ENCODE measurements at regions not wholly inside any gene's neighbourhood (a gene's known extent, or its start where the extent isn't known, plus 50 kb on each side); places are given as distances from the start of the nearest gene placed in this dataset.

GRCh38 chr15:61712129-61712759 lies 348.0 kb downstream of the VPS13C start:
- no peaks in the 10 kb centered on the region for H3K4me1 ChIP-seq (ENCODE audit: control insufficient read depth, insufficient read depth, low read length)
- no peak overlapping the region for H3K27ac ChIP-seq (ENCODE audit: low read length)
- H3K36me3 ChIP-seq (ENCODE audit: control insufficient read depth in 2 of 2, insufficient read depth in 2 of 2, low read length in 2 of 2) = no peaks in the 10 kb centered on the region
- H3K9me3 ChIP-seq (ENCODE audit: control insufficient read depth in 2 of 2, low read length in 2 of 2) = no peaks in the 10 kb centered on the region
- H3K9ac ChIP-seq (ENCODE audit: low read length in 2 of 2) = no peak overlapping the region
- no peaks in the 10 kb centered on the region for H3K27me3 ChIP-seq (ENCODE audit: control insufficient read depth in 1 of 2, insufficient read depth in 2 of 2, low read length in 2 of 2)
- no peak overlapping the region for H3K4me3 ChIP-seq (ENCODE audit: low read length in 2 of 2)

DNA sequence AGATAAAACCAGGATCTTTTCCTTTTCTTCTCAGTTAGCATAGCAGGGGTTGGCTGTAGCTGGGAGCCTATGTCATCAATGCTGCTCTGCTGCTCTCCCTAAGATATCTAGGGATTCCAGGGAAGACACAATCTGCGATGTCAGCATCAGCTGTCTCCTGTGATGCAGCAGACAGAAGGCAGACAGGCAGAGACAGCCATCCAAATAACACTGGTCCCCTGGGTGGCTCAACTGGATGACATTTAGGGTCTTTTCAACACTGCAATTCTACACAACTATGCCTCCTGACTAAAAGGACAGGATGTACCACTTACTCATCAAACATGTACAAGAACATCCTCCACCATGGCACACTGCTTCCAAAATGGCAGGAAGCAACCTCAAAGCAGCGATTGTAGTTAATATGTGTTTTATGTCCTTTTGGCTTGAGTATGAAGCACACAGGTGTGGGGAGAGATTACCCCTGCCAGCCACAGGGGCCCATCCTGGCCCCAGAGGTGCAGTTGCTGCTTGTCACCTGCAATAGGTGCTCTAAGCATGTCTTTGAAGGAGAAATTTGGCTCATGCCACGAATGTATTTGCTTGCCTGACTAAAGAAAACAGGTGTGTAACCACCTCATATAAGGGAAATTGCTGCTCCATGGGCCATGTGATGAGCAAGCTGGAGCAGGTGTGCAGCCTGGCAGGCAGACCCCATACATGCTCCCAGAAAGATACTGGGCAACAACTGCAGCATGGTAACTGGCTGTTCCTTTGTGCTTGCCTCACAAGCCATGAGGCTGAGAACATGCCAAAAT lies 357.8 kb downstream of the VPS13C start:
- Histone ChIP-seq H3K9me3 (ENCODE audit: control insufficient read depth in 2 of 2, low read length in 2 of 2) (no peaks in the 10 kb centered on the region), H3K4me3 (ENCODE audit: low read length in 2 of 2) (no peak overlapping the region), H3K4me1 (ENCODE audit: control insufficient read depth, insufficient read depth, low read length) (no peaks in the 10 kb centered on the region), H3K36me3 (ENCODE audit: control insufficient read depth in 2 of 2, insufficient read depth in 2 of 2, low read length in 2 of 2) (no peaks in the 10 kb centered on the region), H3K27me3 (ENCODE audit: control insufficient read depth in 1 of 2, insufficient read depth in 2 of 2, low read length in 2 of 2) (no peaks in the 10 kb centered on the region), H3K9ac (ENCODE audit: low read length in 2 of 2) (no peak overlapping the region), H3K27ac (ENCODE audit: low read length) (no peak overlapping the region)

GRCh38 chr15:61701455-61701854 lies 358.8 kb downstream of the VPS13C start:
- Histone ChIP-seq H3K27ac (ENCODE audit: low read length) (no peak overlapping the region), H3K9ac (ENCODE audit: low read length in 2 of 2) (no peak overlapping the region), H3K36me3 (ENCODE audit: control insufficient read depth in 2 of 2, insufficient read depth in 2 of 2, low read length in 2 of 2) (no peaks in the 10 kb centered on the region), H3K9me3 (ENCODE audit: control insufficient read depth in 2 of 2, low read length in 2 of 2) (no peaks in the 10 kb centered on the region), H3K4me1 (ENCODE audit: control insufficient read depth, insufficient read depth, low read length) (no peaks in the 10 kb centered on the region), H3K4me3 (ENCODE audit: low read length in 2 of 2) (no peak overlapping the region), H3K27me3 (ENCODE audit: control insufficient read depth in 1 of 2, insufficient read depth in 2 of 2, low read length in 2 of 2) (no peaks in the 10 kb centered on the region)

DNA sequence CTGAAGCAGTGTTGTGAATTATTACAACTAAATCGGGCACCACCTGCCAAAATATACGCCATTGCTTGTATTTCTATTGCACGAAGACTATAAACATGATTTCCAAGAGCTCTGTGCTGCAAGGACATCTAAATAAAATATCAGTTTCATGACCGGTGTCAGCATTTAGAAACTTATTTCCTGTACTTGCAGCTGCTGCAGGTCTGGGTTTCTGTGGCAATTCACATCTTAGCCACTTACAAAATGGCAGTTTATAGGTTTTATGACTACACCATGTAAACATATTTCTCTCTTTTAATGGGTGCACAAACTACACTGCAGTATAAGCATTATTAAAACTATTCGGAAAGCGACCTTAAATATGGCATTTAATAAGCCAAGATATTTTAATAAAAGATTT lies 359.4 kb downstream of the VPS13C start:
- no peak overlapping the region for H3K4me3 ChIP-seq (ENCODE audit: low read length in 2 of 2)
- no peaks in the 10 kb centered on the region for H3K9me3 ChIP-seq (ENCODE audit: control insufficient read depth in 2 of 2, low read length in 2 of 2)
- H3K36me3 ChIP-seq (ENCODE audit: control insufficient read depth in 2 of 2, insufficient read depth in 2 of 2, low read length in 2 of 2) = no peaks in the 10 kb centered on the region
- no peak overlapping the region for H3K9ac ChIP-seq (ENCODE audit: low read length in 2 of 2)
- H3K27me3 ChIP-seq (ENCODE audit: control insufficient read depth in 1 of 2, insufficient read depth in 2 of 2, low read length in 2 of 2) = no peaks in the 10 kb centered on the region
- no peaks in the 10 kb centered on the region for H3K4me1 ChIP-seq (ENCODE audit: control insufficient read depth, insufficient read depth, low read length)
- H3K27ac ChIP-seq (ENCODE audit: low read length) = no peak overlapping the region

- Histone ChIP-seq H3K9me3 (ENCODE audit: control insufficient read depth in 2 of 2, low read length in 2 of 2) (no peaks in the 10 kb centered on the region), H3K4me1 (ENCODE audit: control insufficient read depth, insufficient read depth, low read length) (no peaks in the 10 kb centered on the region), H3K36me3 (ENCODE audit: control insufficient read depth in 2 of 2, insufficient read depth in 2 of 2, low read length in 2 of 2) (no peaks in the 10 kb centered on the region), H3K4me3 (ENCODE audit: low read length in 2 of 2) (no peak overlapping the region), H3K9ac (ENCODE audit: low read length in 2 of 2) (no peak overlapping the region), H3K27ac (ENCODE audit: low read length) (no peak overlapping the region), H3K27me3 (ENCODE audit: control insufficient read depth in 1 of 2, insufficient read depth in 2 of 2, low read length in 2 of 2) (no peaks in the 10 kb centered on the region)
Measured at GRCh38 chr15:61697796-61698195, 362.5 kb downstream of the VPS13C start.

DNA sequence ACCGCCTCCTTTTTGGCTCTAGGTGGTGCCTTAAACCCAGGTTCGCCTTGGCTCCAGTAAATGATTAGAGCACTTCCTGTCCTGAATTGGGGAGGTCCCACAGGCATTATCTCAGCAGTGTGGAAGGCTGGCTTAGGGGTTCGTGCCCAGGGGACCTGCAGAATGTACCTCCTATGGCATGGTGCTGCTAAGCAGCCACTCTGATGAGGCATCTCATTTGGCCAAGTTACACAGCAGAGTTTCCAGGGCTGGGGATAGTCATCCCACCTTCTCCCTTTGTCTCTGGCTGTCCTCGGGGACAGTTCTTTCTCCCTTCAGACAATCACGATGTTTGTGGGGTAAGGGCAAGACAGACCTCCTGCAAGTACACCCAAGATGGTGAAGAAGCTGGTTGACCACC lies 371.2 kb downstream of the VPS13C start:
- Histone ChIP-seq H3K36me3 (ENCODE audit: control insufficient read depth in 2 of 2, insufficient read depth in 2 of 2, low read length in 2 of 2) (no peaks in the 10 kb centered on the region), H3K9ac (ENCODE audit: low read length in 2 of 2) (no peak overlapping the region), H3K4me3 (ENCODE audit: low read length in 2 of 2) (no peak overlapping the region), H3K27me3 (ENCODE audit: control insufficient read depth in 1 of 2, insufficient read depth in 2 of 2, low read length in 2 of 2) (peaks cover 0 to 2% of the 10 kb centered on the region in 2 donors), H3K9me3 (ENCODE audit: control insufficient read depth in 2 of 2, low read length in 2 of 2) (no peaks in the 10 kb centered on the region), H3K4me1 (ENCODE audit: control insufficient read depth, insufficient read depth, low read length) (no peaks in the 10 kb centered on the region), H3K27ac (ENCODE audit: low read length) (no peak overlapping the region)

DNA sequence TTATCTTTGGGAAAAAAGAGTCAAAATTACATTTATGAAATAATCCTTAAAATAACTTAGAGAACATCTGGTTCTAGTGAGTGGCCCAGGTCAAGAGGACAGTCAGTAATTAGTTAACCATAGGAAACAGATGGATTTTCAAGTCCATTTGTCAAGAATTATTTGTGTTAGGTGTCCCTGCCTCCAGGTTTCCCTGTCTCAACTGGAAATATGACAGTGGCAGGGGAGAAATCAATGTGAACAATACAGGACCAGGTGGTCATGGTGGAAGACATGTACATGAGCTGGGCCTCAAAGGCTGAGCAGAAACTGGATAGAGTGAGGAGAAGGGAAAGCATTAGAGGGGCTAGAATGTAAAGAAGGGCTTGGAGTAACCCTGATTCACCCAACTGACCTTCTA lies 372.6 kb downstream of the VPS13C start:
- no peaks in the 10 kb centered on the region for H3K9me3 ChIP-seq (ENCODE audit: control insufficient read depth in 2 of 2, low read length in 2 of 2)
- no peak overlapping the region for H3K27ac ChIP-seq (ENCODE audit: low read length)
- H3K4me1 ChIP-seq (ENCODE audit: control insufficient read depth, insufficient read depth, low read length) = no peaks in the 10 kb centered on the region
- H3K36me3 ChIP-seq (ENCODE audit: control insufficient read depth in 2 of 2, insufficient read depth in 2 of 2, low read length in 2 of 2) = no peaks in the 10 kb centered on the region
- H3K27me3 ChIP-seq (ENCODE audit: control insufficient read depth in 1 of 2, insufficient read depth in 2 of 2, low read length in 2 of 2) = peaks cover 0 to 2% of the 10 kb centered on the region in 2 donors
- H3K4me3 ChIP-seq (ENCODE audit: low read length in 2 of 2) = no peak overlapping the region
- no peak overlapping the region for H3K9ac ChIP-seq (ENCODE audit: low read length in 2 of 2)

DNA sequence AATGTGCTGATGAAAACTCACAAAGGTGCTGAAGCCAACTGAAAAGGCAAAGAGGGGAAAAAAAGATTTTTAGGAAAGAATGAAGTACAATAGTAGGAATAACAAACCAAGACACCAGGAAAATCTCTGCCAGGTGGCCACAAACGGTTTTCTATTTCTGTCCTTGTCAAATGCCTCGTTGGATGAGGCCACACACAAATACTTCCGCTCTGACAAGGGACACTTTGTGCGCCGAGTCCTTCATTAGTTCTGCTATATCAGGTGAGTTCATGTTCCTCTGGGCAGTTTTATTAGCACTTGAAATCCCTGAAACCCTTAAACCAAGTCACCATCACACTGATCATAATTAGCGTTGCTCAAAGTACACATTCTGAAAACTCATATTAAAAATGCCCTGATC lies 373.1 kb downstream of the VPS13C start:
- Histone ChIP-seq H3K4me3 (ENCODE audit: low read length in 2 of 2) (no peak overlapping the region), H3K9ac (ENCODE audit: low read length in 2 of 2) (no peak overlapping the region), H3K27ac (ENCODE audit: low read length) (no peak overlapping the region), H3K36me3 (ENCODE audit: control insufficient read depth in 2 of 2, insufficient read depth in 2 of 2, low read length in 2 of 2) (no peaks in the 10 kb centered on the region), H3K4me1 (ENCODE audit: control insufficient read depth, insufficient read depth, low read length) (no peaks in the 10 kb centered on the region), H3K9me3 (ENCODE audit: control insufficient read depth in 2 of 2, low read length in 2 of 2) (no peaks in the 10 kb centered on the region), H3K27me3 (ENCODE audit: control insufficient read depth in 1 of 2, insufficient read depth in 2 of 2, low read length in 2 of 2) (no peaks in the 10 kb centered on the region)

DNA sequence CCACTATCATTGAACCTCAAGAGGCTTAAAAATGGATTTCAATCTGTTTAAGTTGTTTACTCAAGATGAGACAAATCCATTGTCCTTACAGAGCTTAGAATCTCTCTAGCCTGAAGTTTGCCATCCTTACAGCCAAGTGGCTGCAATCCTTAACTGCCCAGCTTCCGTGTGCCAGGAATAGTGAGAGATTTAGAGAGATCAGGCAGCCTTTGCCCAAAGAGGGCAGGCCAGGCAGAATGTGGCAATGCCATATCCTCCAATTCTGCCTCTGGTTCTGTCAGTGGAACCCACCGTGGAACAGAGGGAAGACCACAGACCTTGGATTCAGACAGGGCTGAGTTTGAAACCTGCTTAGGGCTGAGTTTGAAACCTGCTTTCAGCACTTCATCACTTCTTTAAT lies 374.3 kb downstream of the VPS13C start:
- Histone ChIP-seq H3K27ac (ENCODE audit: low read length) (no peak overlapping the region), H3K9me3 (ENCODE audit: control insufficient read depth in 2 of 2, low read length in 2 of 2) (no peaks in the 10 kb centered on the region), H3K36me3 (ENCODE audit: control insufficient read depth in 2 of 2, insufficient read depth in 2 of 2, low read length in 2 of 2) (no peaks in the 10 kb centered on the region), H3K27me3 (ENCODE audit: control insufficient read depth in 1 of 2, insufficient read depth in 2 of 2, low read length in 2 of 2) (no peaks in the 10 kb centered on the region), H3K4me1 (ENCODE audit: control insufficient read depth, insufficient read depth, low read length) (no peaks in the 10 kb centered on the region), H3K4me3 (ENCODE audit: low read length in 2 of 2) (no peak overlapping the region), H3K9ac (ENCODE audit: low read length in 2 of 2) (no peak overlapping the region)

GRCh38 chr15:61685534-61685933 lies 374.7 kb downstream of the VPS13C start:
- Histone ChIP-seq H3K36me3 (ENCODE audit: control insufficient read depth in 2 of 2, insufficient read depth in 2 of 2, low read length in 2 of 2) (no peaks in the 10 kb centered on the region), H3K4me3 (ENCODE audit: low read length in 2 of 2) (no peak overlapping the region), H3K27me3 (ENCODE audit: control insufficient read depth in 1 of 2, insufficient read depth in 2 of 2, low read length in 2 of 2) (no peaks in the 10 kb centered on the region), H3K9me3 (ENCODE audit: control insufficient read depth in 2 of 2, low read length in 2 of 2) (no peaks in the 10 kb centered on the region), H3K4me1 (ENCODE audit: control insufficient read depth, insufficient read depth, low read length) (no peaks in the 10 kb centered on the region), H3K27ac (ENCODE audit: low read length) (no peak overlapping the region), H3K9ac (ENCODE audit: low read length in 2 of 2) (no peak overlapping the region)

GRCh38 chr15:61684749-61685467 lies 375.3 kb downstream of the VPS13C start:
- Histone ChIP-seq H3K4me3 (ENCODE audit: low read length in 2 of 2) (no peak overlapping the region), H3K9me3 (ENCODE audit: control insufficient read depth in 2 of 2, low read length in 2 of 2) (no peaks in the 10 kb centered on the region), H3K36me3 (ENCODE audit: control insufficient read depth in 2 of 2, insufficient read depth in 2 of 2, low read length in 2 of 2) (no peaks in the 10 kb centered on the region), H3K27ac (ENCODE audit: low read length) (no peak overlapping the region), H3K9ac (ENCODE audit: low read length in 2 of 2) (no peak overlapping the region), H3K4me1 (ENCODE audit: control insufficient read depth, insufficient read depth, low read length) (no peaks in the 10 kb centered on the region), H3K27me3 (ENCODE audit: control insufficient read depth in 1 of 2, insufficient read depth in 2 of 2, low read length in 2 of 2) (peaks cover 0 to 2% of the 10 kb centered on the region in 2 donors)

All from stomach smooth muscle (tissue), 2 donors.